ENCODE measurements at regions not wholly inside any gene's neighbourhood (a gene's known extent, or its start where the extent isn't known, plus 50 kb on each side); places are given as distances from the start of the nearest gene placed in this dataset.

GRCh38 chr5:77936365-77936693, 160.2 kb upstream of the TBCA start:
- Histone ChIP-seq H3K4me3 (ENCODE audit: low read depth in 2 of 2, low read length in 1 of 2) (no peak overlapping the region), H3K4me1 (ENCODE audit: control insufficient read depth in 1 of 2, insufficient read depth in 2 of 2, low read depth in 1 of 2, low read length in 1 of 2) (no peaks in the 10 kb centered on the region), H3K79me2 (ENCODE audit: insufficient read depth) (no peaks in the 10 kb centered on the region), H3K27ac (ENCODE audit: low read depth in 2 of 2, low read length in 1 of 2) (no peak overlapping the region), H3K4me2 (no peak overlapping the region), H3K36me3 (replicated peaks in 1 of 2; ENCODE audit: control insufficient read depth in 1 of 2, insufficient read depth in 2 of 2, low read length in 1 of 2) (no peaks in the 10 kb centered on the region), H3K9me3 (no peaks in the 10 kb centered on the region), H3K9ac (no peak overlapping the region), H3K9me2 (no peaks in the 10 kb centered on the region), H3F3A (replicated peaks; ENCODE audit: insufficient read depth) (no peaks in the 10 kb centered on the region), H3K27me3 (ENCODE audit: insufficient read depth) (no peaks in the 10 kb centered on the region; the same call in 1 of the 2 replicates), H2AFZ (ENCODE audit: low read depth) (no peak overlapping the region), H4K20me1 (ENCODE audit: insufficient read depth) (no peaks in the 10 kb centered on the region)
- no peak for DNase-seq
- WGBS (ENCODE audit: low lambda C conversion rate): 84% methylated on average over 3 of the region's 3 CpGs
- TF ChIP-seq, protein P1, sequence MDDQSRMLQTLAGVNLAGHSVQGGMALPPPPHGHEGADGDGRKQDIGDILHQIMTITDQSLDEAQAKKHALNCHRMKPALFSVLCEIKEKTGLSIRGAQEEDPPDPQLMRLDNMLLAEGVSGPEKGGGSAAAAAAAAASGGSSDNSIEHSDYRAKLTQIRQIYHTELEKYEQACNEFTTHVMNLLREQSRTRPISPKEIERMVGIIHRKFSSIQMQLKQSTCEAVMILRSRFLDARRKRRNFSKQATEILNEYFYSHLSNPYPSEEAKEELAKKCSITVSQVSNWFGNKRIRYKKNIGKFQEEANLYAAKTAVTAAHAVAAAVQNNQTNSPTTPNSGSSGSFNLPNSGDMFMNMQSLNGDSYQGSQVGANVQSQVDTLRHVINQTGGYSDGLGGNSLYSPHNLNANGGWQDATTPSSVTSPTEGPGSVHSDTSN (IDR thresholded peaks at IDR 0.05): no peak
- TF ChIP-seq RAD21 (IDR thresholded peaks at IDR 0.05; ENCODE audit: low read length) (no peak), FOXJ3 (CRISPR knock-in tag; IDR thresholded peaks at IDR 0.05) (no peak), ELF1 (IDR thresholded peaks at IDR 0.05) (no peak), FOXM1 (IDR thresholded peaks at IDR 0.05; ENCODE audit: low read depth) (no peak), NRF1 (IDR thresholded peaks at IDR 0.05; ENCODE audit: low read depth, low read length) (no peak)
- TF ChIP-seq, protein P2, sequence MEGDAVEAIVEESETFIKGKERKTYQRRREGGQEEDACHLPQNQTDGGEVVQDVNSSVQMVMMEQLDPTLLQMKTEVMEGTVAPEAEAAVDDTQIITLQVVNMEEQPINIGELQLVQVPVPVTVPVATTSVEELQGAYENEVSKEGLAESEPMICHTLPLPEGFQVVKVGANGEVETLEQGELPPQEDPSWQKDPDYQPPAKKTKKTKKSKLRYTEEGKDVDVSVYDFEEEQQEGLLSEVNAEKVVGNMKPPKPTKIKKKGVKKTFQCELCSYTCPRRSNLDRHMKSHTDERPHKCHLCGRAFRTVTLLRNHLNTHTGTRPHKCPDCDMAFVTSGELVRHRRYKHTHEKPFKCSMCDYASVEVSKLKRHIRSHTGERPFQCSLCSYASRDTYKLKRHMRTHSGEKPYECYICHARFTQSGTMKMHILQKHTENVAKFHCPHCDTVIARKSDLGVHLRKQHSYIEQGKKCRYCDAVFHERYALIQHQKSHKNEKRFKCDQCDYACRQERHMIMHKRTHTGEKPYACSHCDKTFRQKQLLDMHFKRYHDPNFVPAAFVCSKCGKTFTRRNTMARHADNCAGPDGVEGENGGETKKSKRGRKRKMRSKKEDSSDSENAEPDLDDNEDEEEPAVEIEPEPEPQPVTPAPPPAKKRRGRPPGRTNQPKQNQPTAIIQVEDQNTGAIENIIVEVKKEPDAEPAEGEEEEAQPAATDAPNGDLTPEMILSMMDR (IDR thresholded peaks at IDR 0.05): no peak
- ChIA-PET CTCF (no interaction called here), POLR2A (no interaction called here)

DNA sequence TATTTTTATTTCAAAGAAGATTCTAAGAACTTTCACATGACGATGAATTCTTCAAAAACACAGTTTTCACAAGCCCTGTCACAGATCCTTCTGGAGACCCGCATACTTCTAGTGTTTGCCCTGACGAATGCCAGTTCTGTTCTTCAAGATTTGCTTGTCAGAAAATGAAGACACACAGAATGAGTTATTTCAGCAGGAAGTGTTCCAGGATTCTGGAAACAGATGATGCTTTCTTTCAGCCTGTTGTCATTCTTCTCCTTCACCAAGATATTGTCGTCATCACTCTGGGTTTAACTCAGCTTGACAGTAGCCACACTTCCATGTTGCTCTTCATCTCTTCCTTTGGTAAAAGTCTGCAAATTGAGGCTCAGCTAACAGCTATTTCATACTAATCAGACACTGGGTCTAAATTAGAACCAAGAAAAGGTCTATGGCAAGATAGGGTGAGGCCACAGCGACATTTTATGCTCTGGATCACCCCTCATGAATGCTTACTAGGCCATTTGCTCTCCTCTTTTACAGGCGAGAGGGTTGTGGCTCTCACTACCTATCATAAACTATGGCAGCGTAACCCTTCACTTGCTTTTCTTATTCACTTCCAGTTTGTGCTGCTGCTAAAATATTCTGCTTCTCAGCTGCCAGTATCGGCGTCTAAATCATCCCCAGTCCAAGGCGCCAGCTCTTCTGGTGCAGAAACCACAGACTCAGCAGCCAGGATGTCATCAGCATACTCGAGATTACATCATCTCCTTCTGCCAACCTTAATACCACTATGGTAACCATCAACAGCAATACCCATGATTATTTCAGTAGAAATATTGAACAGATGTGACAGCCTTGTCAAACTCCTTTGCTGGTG, 159.6 kb upstream of the TBCA start:
- no peak for DNase-seq
- H3K9me3 ChIP-seq: no peaks in the 10 kb centered on the region
- TF ChIP-seq, protein P1 (IDR thresholded peaks at IDR 0.05): peak; percentile 45
- TF ChIP-seq REST (IDR thresholded peaks at IDR 0.05; ENCODE audit: low read depth, low read length) (no peak), YY1 (IDR thresholded peaks at IDR 0.05; ENCODE audit: low read depth) (no peak), TCF12 (IDR thresholded peaks at IDR 0.05) (peak; percentile 34; the same call in 1 of the 2 replicates)
- no peaks in the 10 kb centered on the region for H4K20me1 ChIP-seq (ENCODE audit: insufficient read depth)
- no peaks in the 10 kb centered on the region for H3K4me1 ChIP-seq (ENCODE audit: control insufficient read depth in 1 of 2, insufficient read depth in 2 of 2, low read depth in 1 of 2, low read length in 1 of 2)
- H3K36me3 ChIP-seq (replicated peaks in 1 of 2; ENCODE audit: control insufficient read depth in 1 of 2, insufficient read depth in 2 of 2, low read length in 1 of 2): no peaks in the 10 kb centered on the region
- no peak overlapping the region for H3K4me3 ChIP-seq (ENCODE audit: low read depth in 2 of 2, low read length in 1 of 2)
- H3K27me3 ChIP-seq (ENCODE audit: insufficient read depth): no peaks in the 10 kb centered on the region
- no peaks in the 10 kb centered on the region for H3K79me2 ChIP-seq (ENCODE audit: insufficient read depth)
- no peak overlapping the region for H3K9ac ChIP-seq
- 75% methylated on average over 11 of the region's 11 CpGs for WGBS (ENCODE audit: low lambda C conversion rate)
- H3K27ac ChIP-seq (ENCODE audit: low read depth in 2 of 2, low read length in 1 of 2): no peak overlapping the region
- H3K4me2 ChIP-seq: no peak overlapping the region
- no peaks in the 10 kb centered on the region for H3F3A ChIP-seq (replicated peaks; ENCODE audit: insufficient read depth)
- ChIA-PET POLR2A (no interaction called here), CTCF (no interaction called here)
- H3K9me2 ChIP-seq: no peaks in the 10 kb centered on the region
- H2AFZ ChIP-seq (ENCODE audit: low read depth): no peak overlapping the region
